Subcutaneous abdominal adipose tissue (tissue), 5 donors: ENCODE measurements at regions not wholly inside any gene's neighbourhood (a gene's known extent, or its start where the extent isn't known, plus 50 kb on each side); places are given as distances from the start of the nearest gene placed in this dataset.

Experiments
- H3K27ac ChIP-seq: one replicate; pipeline ENCODE4 v1.7.0; 2013; ENCODE audit warnings: low read depth, mild to moderate bottlenecking, inconsistent platforms, low read length, moderate library complexity
- H3K27me3 ChIP-seq, 5 donors: one replicate each; pipeline ENCODE4 v1.7.0; 2013; ENCODE audit warnings: low read length in 5 of 5, inconsistent platforms in 1 of 5; ENCODE audit not compliant: control insufficient read depth in 5 of 5, insufficient read depth in 4 of 5
- H3K36me3 ChIP-seq, 5 donors: one replicate each; pipeline ENCODE4 v1.7.0; 2013; ENCODE audit warnings: low read length in 5 of 5; ENCODE audit not compliant: control insufficient read depth in 5 of 5, insufficient read depth in 5 of 5
- H3K4me1 ChIP-seq, 5 donors: one replicate each; pipeline ENCODE4 v1.7.0; 2013; ENCODE audit warnings: low read length in 5 of 5, mild to moderate bottlenecking in 3 of 5, moderate library complexity in 1 of 5; ENCODE audit not compliant: control insufficient read depth in 5 of 5, insufficient read depth in 5 of 5
- H3K4me3 ChIP-seq, 5 donors: one replicate each; pipeline ENCODE4 v1.7.0; 2013; ENCODE audit warnings: low read length in 5 of 5, low read depth in 1 of 5
- H3K9ac ChIP-seq, 5 donors: one replicate each; pipeline ENCODE4 v1.7.0; 2013; ENCODE audit warnings: low read length in 5 of 5, mild to moderate bottlenecking in 4 of 5, moderate library complexity in 3 of 5
- H3K9me3 ChIP-seq, 5 donors: one replicate each; pipeline ENCODE4 v1.7.0; 2013; ENCODE audit warnings: low read length in 5 of 5; ENCODE audit not compliant: control insufficient read depth in 5 of 5
- donor health status: healthy.
- donor health status: healthy.
- donor health status: healthy.
- donor health status: healthy.
- donor health status: healthy.

DNA sequence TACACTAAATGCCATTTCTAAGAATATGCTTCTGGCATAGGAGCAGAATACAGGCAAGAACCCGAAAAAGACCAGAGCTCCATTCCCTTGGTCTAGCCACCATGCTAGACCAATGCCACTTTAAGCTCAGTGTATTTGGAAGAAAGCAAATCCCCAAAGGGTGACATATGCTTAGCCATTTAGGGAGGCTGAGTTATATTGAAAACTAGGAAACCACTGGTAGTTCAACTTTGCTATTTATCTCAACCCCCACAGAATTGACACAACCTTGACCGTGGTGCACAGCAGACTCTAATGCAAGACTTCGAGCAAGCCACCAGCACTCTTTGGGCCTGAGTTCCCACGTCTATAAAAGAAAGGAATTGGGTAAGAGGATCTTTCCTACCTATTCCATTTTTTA, 167.9 kb downstream of the ADSS2 start:
- H3K4me3 ChIP-seq: no peak overlapping the region
- H3K27ac ChIP-seq: no peak overlapping the region
- H3K36me3 ChIP-seq: no peaks in the 10 kb centered on the region
- peaks cover 0 to 3% (median 0%) of the 10 kb centered on the region in 5 donors for H3K4me1 ChIP-seq
- H3K9ac ChIP-seq: no peak overlapping the region
- peaks cover 0 to 5% (median 2%) of the 10 kb centered on the region in 5 donors for H3K9me3 ChIP-seq
- no peaks in the 10 kb centered on the region for H3K27me3 ChIP-seq

DNA sequence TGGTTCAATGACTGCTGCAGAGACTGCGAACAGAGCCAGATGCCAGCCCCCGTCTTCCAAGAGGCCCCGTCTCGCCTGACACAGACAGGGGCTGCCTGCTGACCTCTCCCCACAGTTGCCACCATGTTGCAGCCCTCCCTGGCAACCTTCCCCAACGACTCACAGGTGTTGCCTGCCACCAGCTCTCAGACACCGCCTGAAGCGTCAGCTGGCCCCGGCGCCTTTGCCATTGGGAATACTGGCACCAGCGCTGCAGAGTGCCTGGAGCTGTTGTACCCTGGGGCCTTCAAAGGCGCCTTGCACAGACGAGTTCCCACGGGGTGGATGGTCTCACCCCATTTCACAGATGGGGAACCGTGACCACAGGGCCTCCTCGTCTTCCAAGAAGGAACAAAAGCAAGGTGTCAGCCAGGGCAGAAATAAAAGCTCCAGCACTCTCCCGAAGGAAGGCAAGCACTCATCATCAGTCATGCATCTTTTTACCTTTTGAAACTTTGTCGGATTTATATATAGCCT, 167.0 kb downstream of the ADSS2 start:
- Histone ChIP-seq H3K9me3 (peaks cover 0 to 9% (median 2%) of the 10 kb centered on the region in 5 donors), H3K36me3 (no peaks in the 10 kb centered on the region), H3K4me1 (peaks cover 0 to 3% (median 0%) of the 10 kb centered on the region in 5 donors), H3K27ac (no peak overlapping the region), H3K4me3 (no peak overlapping the region), H3K9ac (no peak overlapping the region), H3K27me3 (no peaks in the 10 kb centered on the region)

DNA sequence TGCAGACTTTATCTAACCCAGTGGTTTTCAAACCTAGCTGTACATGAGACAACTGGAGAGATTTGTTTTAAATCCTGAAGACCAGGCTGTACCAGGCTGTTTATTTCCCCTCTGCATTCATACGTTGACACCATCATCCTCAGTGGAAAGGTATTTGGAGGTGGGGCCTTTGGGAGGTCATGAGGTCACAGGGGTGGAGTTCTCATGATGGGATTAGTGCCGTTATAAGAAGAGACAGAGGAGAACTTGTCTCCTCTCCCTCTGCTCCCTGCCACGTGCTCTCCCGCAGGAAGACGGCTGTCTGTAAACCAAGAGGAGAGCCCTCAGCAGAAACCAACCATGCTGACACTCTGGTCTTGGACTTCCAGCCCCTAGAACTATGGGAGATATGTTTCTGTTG, 165.4 kb downstream of the ADSS2 start:
- H3K9me3 ChIP-seq: peaks cover 0 to 9% (median 2%) of the 10 kb centered on the region in 5 donors
- H3K27me3 ChIP-seq: peaks cover 0 to 2% (median 0%) of the 10 kb centered on the region in 5 donors
- no peaks in the 10 kb centered on the region for H3K36me3 ChIP-seq
- no peak overlapping the region for H3K27ac ChIP-seq
- no peak overlapping the region for H3K4me3 ChIP-seq
- H3K9ac ChIP-seq: no peak overlapping the region
- H3K4me1 ChIP-seq: no peaks in the 10 kb centered on the region

DNA sequence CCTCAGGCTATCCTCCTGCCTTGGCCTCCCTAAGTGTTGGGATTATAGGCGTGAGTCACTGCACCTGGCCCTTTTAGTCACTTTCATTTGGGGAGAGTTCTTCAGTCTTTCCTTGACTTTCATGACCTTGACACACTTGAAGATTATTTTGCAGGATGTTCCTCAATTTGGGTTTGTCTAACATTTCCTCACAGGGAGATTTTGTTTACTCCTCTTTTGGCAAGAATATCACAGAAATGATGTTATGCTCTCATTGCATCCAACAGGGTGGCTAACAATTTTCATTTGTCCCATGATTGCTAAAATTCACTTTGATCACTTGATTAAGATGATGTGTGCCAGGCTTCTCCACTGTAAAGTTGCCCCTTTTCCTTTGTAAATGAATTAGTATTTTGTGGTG, 164.0 kb downstream of the ADSS2 start:
- Histone ChIP-seq H3K9me3 (peaks cover 0 to 9% (median 2%) of the 10 kb centered on the region in 5 donors), H3K27ac (no peak overlapping the region), H3K27me3 (peaks cover 0 to 2% (median 0%) of the 10 kb centered on the region in 5 donors), H3K4me1 (no peaks in the 10 kb centered on the region), H3K9ac (no peak overlapping the region), H3K4me3 (no peak overlapping the region), H3K36me3 (no peaks in the 10 kb centered on the region)

DNA sequence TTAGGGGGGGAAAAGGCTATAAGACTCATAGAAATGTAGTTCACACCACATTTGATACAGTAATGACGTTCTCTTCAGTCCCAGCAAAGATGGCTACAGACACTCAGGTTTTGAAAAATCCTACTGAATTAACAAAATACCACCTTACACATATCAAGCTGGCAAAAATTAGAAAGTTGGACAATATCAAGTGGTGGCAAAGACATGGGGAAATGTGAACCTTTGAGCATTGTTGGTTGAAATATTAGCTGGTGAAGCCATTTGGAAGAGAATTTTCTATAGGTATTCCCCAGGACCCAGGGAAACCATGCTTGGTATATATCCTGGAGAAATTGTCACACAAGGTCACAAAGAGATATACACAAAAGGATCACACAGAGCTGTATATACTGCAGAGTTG, 163.0 kb downstream of the ADSS2 start:
- H3K4me1 ChIP-seq: no peaks in the 10 kb centered on the region
- H3K36me3 ChIP-seq: no peaks in the 10 kb centered on the region
- H3K9me3 ChIP-seq: peaks cover 0 to 9% (median 2%) of the 10 kb centered on the region in 5 donors
- H3K27ac ChIP-seq: no peak overlapping the region
- peaks cover 0 to 2% (median 0%) of the 10 kb centered on the region in 5 donors for H3K27me3 ChIP-seq
- H3K9ac ChIP-seq: no peak overlapping the region
- H3K4me3 ChIP-seq: no peak overlapping the region

DNA sequence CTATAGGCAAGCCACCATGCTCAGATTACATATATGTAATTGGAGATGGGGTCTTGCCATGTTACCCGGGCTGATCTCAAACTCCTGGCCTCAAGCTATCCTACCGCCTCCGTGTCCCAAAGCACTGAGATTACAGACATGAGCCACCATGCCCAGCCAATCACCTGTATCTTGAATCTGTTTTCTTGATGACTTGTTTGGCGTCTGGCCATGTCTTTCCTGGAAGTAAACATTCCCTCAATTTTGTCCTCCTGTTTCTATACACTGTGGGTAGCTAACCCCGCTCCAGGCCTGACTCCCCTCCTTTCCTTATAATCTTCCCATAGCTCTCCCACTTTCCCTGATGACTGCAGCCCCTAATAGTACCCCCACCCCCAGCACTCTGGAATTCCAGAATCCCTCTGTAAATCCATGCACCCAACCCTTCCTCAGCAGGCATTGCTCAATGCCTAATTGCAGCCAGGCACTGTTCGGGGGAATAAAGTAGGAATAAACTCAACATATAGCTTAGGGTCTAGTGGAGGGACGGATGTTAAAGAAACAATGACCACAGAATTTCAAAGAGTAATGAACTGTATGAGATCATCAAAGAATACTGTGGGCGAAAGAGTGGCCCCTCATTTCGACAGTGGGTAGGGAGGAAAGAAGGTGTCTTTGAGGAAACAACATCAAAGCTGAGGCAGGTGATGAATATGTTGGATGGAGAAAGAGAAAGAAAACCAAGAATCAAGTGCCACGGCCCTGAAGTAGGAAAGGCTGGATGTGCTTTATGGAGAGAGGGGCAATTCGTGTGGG, 161.5 kb downstream of the ADSS2 start:
- H3K27ac ChIP-seq: no peak overlapping the region
- H3K9me3 ChIP-seq: peaks cover 0 to 9% (median 2%) of the 10 kb centered on the region in 5 donors
- no peak overlapping the region for H3K9ac ChIP-seq
- peaks cover 0 to 2% (median 0%) of the 10 kb centered on the region in 5 donors for H3K27me3 ChIP-seq
- no peak overlapping the region for H3K4me3 ChIP-seq
- H3K36me3 ChIP-seq: no peaks in the 10 kb centered on the region
- H3K4me1 ChIP-seq: no peaks in the 10 kb centered on the region

DNA sequence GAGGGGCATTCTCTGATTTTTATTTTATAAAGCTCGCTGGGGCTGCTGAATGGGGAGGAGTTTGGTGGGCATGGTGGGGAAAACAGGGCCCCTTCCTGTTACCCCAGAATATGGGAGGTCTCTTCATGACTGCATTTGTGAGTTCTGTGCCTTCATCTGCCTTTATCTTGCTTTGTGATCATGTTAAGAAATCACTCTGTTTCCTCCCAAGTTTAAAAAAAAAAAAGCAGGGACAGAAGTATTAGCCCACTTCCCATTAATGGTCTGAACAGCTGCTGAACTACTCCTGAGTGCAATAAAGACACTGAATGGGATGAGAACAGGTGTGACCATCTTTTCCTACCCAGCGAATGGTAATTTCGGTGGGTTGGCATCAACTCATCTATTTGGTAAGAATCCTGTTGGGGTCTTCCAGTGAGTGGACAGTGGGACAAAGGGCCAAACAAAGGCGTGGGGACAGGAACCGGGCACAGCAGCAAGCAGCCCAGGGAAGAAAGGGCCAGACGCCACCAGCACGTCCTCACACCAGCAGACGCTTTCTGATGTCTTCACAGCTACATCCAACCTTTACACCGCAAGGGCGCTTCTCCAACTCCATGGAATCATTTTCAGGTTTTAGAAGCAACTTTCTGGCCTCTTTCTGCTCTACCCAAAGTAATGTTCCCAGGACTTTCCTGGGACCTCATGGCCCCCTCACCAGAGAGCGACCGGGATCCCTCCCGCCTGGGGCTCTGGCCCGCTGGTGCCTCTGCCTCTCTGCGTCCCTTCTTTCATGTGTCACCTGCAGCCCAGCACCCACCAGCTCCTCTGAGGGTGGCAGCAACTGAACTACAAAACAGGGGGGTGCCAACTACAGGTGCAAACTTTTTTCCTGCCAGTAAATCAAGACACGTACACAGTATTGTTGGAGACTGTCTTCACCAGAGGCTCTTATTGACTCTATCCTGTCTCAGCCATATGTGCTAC, 160.2 kb downstream of the ADSS2 start:
- Histone ChIP-seq H3K27ac (no peak overlapping the region), H3K4me3 (no peak overlapping the region), H3K9ac (no peak overlapping the region)

DNA sequence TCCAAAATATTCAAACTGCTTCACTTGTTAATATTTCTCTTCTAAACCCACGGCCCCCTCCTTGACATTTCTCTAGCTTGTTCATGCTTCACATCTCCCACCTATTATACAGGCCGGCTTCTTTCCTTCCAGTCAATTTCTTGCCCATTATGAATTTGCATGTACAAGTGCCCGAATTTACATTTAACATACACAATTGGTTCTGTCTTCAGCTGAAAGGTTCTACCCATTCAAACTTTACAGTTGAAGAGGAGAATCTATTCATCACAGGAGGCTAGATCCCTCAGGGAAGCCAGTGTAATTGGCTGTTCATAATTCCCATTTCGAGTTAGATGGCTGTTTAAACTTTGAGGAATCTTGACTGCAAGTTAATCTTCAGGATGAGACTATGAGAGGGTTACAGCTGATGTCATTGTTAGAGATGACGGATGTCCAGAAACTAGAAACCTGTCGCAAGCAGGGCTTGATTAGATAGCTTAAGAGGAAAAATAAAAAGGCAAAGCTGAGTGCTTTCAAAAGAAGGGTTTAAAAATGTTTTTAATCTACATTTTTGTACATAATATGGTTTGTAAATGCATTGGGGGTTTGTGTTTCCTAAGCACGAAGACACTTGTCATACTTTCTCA, 157.0 kb downstream of the ADSS2 start:
- Histone ChIP-seq H3K9ac (no peak overlapping the region), H3K4me3 (no peak overlapping the region), H3K27me3 (peaks cover 0 to 2% (median 0%) of the 10 kb centered on the region in 5 donors), H3K9me3 (no peaks in the 10 kb centered on the region), H3K27ac (no peak overlapping the region), H3K4me1 (peaks cover 0 to 4% (median 1%) of the 10 kb centered on the region in 5 donors), H3K36me3 (no peaks in the 10 kb centered on the region)

More for the DNA sequence above, 160.2 kb downstream of the ADSS2 start:
- peaks cover 0 to 9% (median 2%) of the 10 kb centered on the region in 5 donors for H3K9me3 ChIP-seq
- H3K4me1 ChIP-seq: no peaks in the 10 kb centered on the region
- peaks cover 0 to 2% (median 0%) of the 10 kb centered on the region in 5 donors for H3K27me3 ChIP-seq
- H3K36me3 ChIP-seq: no peaks in the 10 kb centered on the region

DNA sequence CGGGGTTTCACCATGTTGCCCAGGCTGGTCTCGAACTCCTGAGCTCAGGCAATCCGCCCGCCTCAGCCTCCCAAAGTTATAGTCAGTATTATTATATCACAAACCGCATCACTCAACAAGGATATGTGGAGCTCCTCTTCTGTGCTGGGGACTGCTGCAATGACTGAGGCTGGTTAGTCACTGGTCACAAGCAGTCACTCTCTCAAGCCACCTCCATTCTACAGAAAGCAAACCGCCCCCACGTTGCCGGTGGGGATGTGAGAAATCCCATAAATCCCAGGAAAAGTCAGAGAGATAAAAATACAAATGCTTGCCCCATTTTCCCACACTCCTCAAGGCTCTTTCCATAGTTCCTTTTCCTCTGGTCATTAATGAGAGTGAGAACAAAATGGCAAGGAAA, 155.7 kb downstream of the ADSS2 start:
- Histone ChIP-seq H3K27me3 (no peaks in the 10 kb centered on the region), H3K9me3 (no peaks in the 10 kb centered on the region), H3K9ac (no peak overlapping the region), H3K4me3 (no peak overlapping the region), H3K36me3 (no peaks in the 10 kb centered on the region), H3K4me1 (peaks cover 0 to 4% (median 1%) of the 10 kb centered on the region in 5 donors), H3K27ac (no peak overlapping the region)
